HEK293 (cell line): ENCODE measurements at regions not wholly inside any gene's neighbourhood (a gene's known extent, or its start where the extent isn't known, plus 50 kb on each side); places are given as distances from the start of the nearest gene placed in this dataset.

ENCODE experiments used
- CTCF ChIA-PET: fragments of 350-600 bp; formaldehyde crosslinking; extraction: SDS; loops from one replicate; lab custom pipeline; 2021; ENCODE audit warnings: antibody characterized with exemption; lab: Yijun Ruan, JAX
- POLR2A ChIA-PET: fragments of 300-600 bp; formaldehyde crosslinking; extraction: SDS; loops from one replicate; lab custom pipeline; 2020; ENCODE audit warnings: antibody characterized with exemption, inconsistent platforms; lab: Yijun Ruan, JAX
- H3K27ac ChIP-seq: fragments of 200-500 bp; sonication (Bioruptor generic); 2 replicates; pipeline ENCODE4 v1.5.1; 2014; ENCODE audit warnings: low read depth, low read length, control low read depth, inconsistent platforms; ENCODE audit errors: extremely low read depth
- H3K36me3 ChIP-seq, 2 experiments: fragments of 200-500 bp in 1 of 2; sonication (Bioruptor generic) in 1 of 2; 1 replicate in 1 of 2; 2 replicates in 1 of 2; pipeline ENCODE4 v1.5.1; 2014 to 2017; ENCODE audit warnings: inconsistent platforms in 2 of 2, low read length in 2 of 2; ENCODE audit not compliant: control insufficient read depth in 2 of 2, insufficient read depth in 1 of 2
- H3K4me1 ChIP-seq: fragments of 200-500 bp; sonication (Bioruptor generic); 2 replicates; pipeline ENCODE4 v1.5.1; 2014; ENCODE audit warnings: mild to moderate bottlenecking, low read length, inconsistent platforms; ENCODE audit not compliant: control insufficient read depth, insufficient read depth
- H3K4me3 ChIP-seq: 2 replicates; pipeline ENCODE4 v1.5.1; 2011; ENCODE audit warnings: low read depth, mild to moderate bottlenecking, control low read depth, low read length, moderate library complexity
- H3K9me3 ChIP-seq: fragments of 200-500 bp; sonication (Bioruptor generic); 2 replicates; pipeline ENCODE4 v1.5.1; 2014; ENCODE audit warnings: low read depth, low read length, inconsistent platforms; ENCODE audit not compliant: control insufficient read depth, insufficient read depth
- GLI2 ChIP-seq: fragments of 450-650 bp; formaldehyde crosslinking; IDR thresholded peaks from 2 replicates; pipeline ENCODE4; 2017; ENCODE audit warnings: missing biosample characterization, missing genetic modification characterization, low read depth, borderline replicate concordance
- HOXD13 ChIP-seq: sonication (generic); formaldehyde crosslinking; IDR thresholded peaks from 2 replicates; pipeline ENCODE4 v1.8.0; 2022; ENCODE audit warnings: missing genetic modification reagents, borderline replicate concordance
- KLF8 ChIP-seq: fragments of 450-650 bp; formaldehyde crosslinking; IDR thresholded peaks from 2 replicates; pipeline ENCODE4 v1.5.1; 2016; ENCODE audit warnings: missing biosample characterization, missing genetic modification characterization
- OSR2 ChIP-seq: fragments of 450-650 bp; formaldehyde crosslinking; IDR thresholded peaks from 2 replicates; pipeline ENCODE4 v1.5.1; 2016; ENCODE audit warnings: missing biosample characterization, missing genetic modification characterization
- PRDM1 ChIP-seq: fragments of 450-650 bp; formaldehyde crosslinking; IDR thresholded peaks from 2 replicates; pipeline ENCODE4; 2016; ENCODE audit warnings: missing biosample characterization, missing genetic modification characterization
- SCRT2 ChIP-seq: fragments of 450-650 bp; formaldehyde crosslinking; IDR thresholded peaks from 2 replicates; pipeline ENCODE4 v1.5.1; 2016; ENCODE audit warnings: missing biosample characterization, missing genetic modification characterization
- SP7 ChIP-seq: fragments of 450-650 bp; formaldehyde crosslinking; IDR thresholded peaks from 2 replicates; pipeline ENCODE4 v1.5.1; 2016; ENCODE audit warnings: missing biosample characterization, missing genetic modification characterization
- TCF7L2 ChIP-seq: IDR thresholded peaks from 2 replicates; pipeline ENCODE4 v1.6.1; 2011; ENCODE audit warnings: low read depth, mild to moderate bottlenecking, inconsistent platforms, low read length, moderate library complexity, borderline replicate concordance
- ZNF169 ChIP-seq: fragments of 450-650 bp; formaldehyde crosslinking; IDR thresholded peaks from 2 replicates; pipeline ENCODE4 v1.5.1; 2016; ENCODE audit warnings: missing biosample characterization, missing genetic modification characterization
- ZNF174 ChIP-seq: fragments of 450-650 bp; formaldehyde crosslinking; IDR thresholded peaks from 2 replicates; pipeline ENCODE4 v1.5.0; 2017; ENCODE audit warnings: missing biosample characterization, mild to moderate bottlenecking, missing genetic modification characterization
- ZNF2 ChIP-seq: fragments of 450-650 bp; formaldehyde crosslinking; IDR thresholded peaks from 2 replicates; pipeline ENCODE4 v1.5.1; 2016; ENCODE audit warnings: missing biosample characterization, missing genetic modification characterization
- ZNF266 ChIP-seq: fragments of 450-650 bp; formaldehyde crosslinking; IDR thresholded peaks from 2 replicates; pipeline ENCODE4 v1.5.1; 2016; ENCODE audit warnings: missing biosample characterization, missing genetic modification characterization, low read depth
- ZNF555 ChIP-seq: fragments of 450-650 bp; formaldehyde crosslinking; conservative IDR thresholded peaks from 2 replicates; pipeline ENCODE4 v1.5.1; 2017; ENCODE audit warnings: missing biosample characterization, mild to moderate bottlenecking, missing genetic modification characterization, inconsistent platforms
- ZNF626 ChIP-seq: fragments of 450-650 bp; sonication (Bioruptor Pico); formaldehyde crosslinking; IDR thresholded peaks from 2 replicates; pipeline ENCODE4 v1.5.1; 2018; ENCODE audit warnings: missing biosample characterization, missing genetic modification characterization, inconsistent platforms
- ZNF701 ChIP-seq: fragments of 450-650 bp; formaldehyde crosslinking; IDR thresholded peaks from 2 replicates; pipeline ENCODE4 v1.5.1; 2016; ENCODE audit warnings: missing biosample characterization, missing genetic modification characterization
- ZXDB ChIP-seq: fragments of 450-650 bp; formaldehyde crosslinking; IDR thresholded peaks from 2 replicates; pipeline ENCODE4 v1.5.1; 2016; ENCODE audit warnings: missing biosample characterization, missing genetic modification characterization
- TF ChIP-seq, protein P1 (sequence below): fragments of 450-650 bp; formaldehyde crosslinking; IDR thresholded peaks from 2 replicates; pipeline ENCODE4 v1.5.1; 2016; ENCODE audit warnings: missing biosample characterization, missing genetic modification characterization
- TF ChIP-seq, protein P2 (sequence below): fragments of 450-650 bp; formaldehyde crosslinking; IDR thresholded peaks from 2 replicates; pipeline ENCODE4 v1.5.1; 2016; ENCODE audit warnings: missing biosample characterization, missing genetic modification characterization
- TF ChIP-seq, protein P3 (sequence below): fragments of 450-650 bp; formaldehyde crosslinking; IDR thresholded peaks from 2 replicates; pipeline ENCODE4 v1.5.1; 2016; ENCODE audit warnings: missing biosample characterization, missing genetic modification characterization

DNA sequence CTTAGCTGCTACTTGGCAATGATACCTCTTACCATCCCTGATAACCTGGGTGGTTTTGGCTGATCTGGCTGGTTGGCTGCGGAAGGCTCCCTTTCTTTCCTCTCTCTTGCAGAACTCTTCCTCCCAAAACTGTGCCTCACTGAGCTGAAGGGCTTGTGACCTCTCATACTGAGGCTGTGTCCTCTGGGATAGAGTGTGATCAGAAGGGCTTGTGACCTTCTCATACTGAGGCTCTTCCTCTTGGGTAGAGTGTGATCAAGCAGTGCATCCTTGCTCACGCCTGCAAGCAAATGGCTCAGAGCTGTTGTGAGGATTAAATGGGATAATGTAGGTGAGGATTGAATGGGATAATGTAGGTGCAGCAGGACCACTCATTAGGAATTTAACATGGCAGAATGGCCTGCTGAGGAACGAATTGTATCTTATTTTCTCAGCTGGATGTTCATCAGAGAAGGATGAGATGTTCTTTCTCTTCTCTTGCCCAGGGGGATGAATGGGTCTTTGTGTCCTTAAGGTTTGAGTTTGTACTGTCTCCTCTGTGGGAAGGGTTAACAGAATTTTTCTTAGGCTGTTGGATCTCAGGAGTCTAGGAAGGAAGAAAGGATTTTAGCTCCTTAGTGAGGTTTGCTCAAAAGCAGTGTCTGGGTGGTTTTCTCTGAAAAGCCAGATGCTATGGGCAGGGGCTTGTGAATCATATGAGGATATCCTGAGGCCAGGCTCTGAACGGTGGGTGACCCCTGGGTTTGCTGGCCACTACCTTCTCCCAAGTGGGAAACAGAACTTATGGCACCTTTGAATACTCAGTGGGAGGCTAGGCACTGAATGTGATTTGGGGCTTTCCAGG, 130.0 kb upstream of the HS3ST2 start:
- Histone ChIP-seq H3K27ac (no peak overlapping the region), H3K36me3 (no peaks in the 10 kb centered on the region), H3K4me1 (no peaks in the 10 kb centered on the region), H3K4me3 (no peak overlapping the region), H3K9me3 (no peaks in the 10 kb centered on the region)
- CTCF ChIA-PET: interaction anchor here (0.6 to 1.5 kb wide), 6 partner anchors 9 to 1495 kb away, joined by 3 to 9 read pairs (median 4); no protein-coding TSS in a partner anchor
- POLR2A ChIA-PET: no interaction called here
- no peak for TF ChIP-seq TCF7L2
- TF ChIP-seq, protein P1, sequence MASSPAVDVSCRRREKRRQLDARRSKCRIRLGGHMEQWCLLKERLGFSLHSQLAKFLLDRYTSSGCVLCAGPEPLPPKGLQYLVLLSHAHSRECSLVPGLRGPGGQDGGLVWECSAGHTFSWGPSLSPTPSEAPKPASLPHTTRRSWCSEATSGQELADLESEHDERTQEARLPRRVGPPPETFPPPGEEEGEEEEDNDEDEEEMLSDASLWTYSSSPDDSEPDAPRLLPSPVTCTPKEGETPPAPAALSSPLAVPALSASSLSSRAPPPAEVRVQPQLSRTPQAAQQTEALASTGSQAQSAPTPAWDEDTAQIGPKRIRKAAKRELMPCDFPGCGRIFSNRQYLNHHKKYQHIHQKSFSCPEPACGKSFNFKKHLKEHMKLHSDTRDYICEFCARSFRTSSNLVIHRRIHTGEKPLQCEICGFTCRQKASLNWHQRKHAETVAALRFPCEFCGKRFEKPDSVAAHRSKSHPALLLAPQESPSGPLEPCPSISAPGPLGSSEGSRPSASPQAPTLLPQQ: no peak
- TF ChIP-seq, protein P2, sequence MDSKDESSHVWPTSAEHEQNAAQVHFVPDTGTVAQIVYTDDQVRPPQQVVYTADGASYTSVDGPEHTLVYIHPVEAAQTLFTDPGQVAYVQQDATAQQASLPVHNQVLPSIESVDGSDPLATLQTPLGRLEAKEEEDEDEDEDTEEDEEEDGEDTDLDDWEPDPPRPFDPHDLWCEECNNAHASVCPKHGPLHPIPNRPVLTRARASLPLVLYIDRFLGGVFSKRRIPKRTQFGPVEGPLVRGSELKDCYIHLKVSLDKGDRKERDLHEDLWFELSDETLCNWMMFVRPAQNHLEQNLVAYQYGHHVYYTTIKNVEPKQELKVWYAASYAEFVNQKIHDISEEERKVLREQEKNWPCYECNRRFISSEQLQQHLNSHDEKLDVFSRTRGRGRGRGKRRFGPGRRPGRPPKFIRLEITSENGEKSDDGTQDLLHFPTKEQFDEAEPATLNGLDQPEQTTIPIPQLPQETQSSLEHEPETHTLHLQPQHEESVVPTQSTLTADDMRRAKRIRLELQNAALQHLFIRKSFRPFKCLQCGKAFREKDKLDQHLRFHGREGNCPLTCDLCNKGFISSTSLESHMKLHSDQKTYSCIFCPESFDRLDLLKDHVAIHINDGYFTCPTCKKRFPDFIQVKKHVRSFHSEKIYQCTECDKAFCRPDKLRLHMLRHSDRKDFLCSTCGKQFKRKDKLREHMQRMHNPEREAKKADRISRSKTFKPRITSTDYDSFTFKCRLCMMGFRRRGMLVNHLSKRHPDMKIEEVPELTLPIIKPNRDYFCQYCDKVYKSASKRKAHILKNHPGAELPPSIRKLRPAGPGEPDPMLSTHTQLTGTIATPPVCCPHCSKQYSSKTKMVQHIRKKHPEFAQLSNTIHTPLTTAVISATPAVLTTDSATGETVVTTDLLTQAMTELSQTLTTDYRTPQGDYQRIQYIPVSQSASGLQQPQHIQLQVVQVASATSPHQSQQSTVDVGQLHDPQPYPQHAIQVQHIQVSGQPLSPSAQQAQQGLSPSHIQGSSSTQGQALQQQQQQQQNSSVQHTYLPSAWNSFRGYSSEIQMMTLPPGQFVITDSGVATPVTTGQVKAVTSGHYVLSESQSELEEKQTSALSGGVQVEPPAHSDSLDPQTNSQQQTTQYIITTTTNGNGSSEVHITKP: no peak
- TF ChIP-seq ZNF169 (tag by site-specific recombination): no peak
- TF ChIP-seq GLI2: no peak
- TF ChIP-seq ZNF626 (tag by site-specific recombination): no peak
- TF ChIP-seq ZNF701: no peak
- no peak for TF ChIP-seq HOXD13 (CRISPR knock-in tag)
- no peak for TF ChIP-seq SCRT2 (tag by site-specific recombination)
- TF ChIP-seq ZNF174: no peak
- TF ChIP-seq, protein P3, sequence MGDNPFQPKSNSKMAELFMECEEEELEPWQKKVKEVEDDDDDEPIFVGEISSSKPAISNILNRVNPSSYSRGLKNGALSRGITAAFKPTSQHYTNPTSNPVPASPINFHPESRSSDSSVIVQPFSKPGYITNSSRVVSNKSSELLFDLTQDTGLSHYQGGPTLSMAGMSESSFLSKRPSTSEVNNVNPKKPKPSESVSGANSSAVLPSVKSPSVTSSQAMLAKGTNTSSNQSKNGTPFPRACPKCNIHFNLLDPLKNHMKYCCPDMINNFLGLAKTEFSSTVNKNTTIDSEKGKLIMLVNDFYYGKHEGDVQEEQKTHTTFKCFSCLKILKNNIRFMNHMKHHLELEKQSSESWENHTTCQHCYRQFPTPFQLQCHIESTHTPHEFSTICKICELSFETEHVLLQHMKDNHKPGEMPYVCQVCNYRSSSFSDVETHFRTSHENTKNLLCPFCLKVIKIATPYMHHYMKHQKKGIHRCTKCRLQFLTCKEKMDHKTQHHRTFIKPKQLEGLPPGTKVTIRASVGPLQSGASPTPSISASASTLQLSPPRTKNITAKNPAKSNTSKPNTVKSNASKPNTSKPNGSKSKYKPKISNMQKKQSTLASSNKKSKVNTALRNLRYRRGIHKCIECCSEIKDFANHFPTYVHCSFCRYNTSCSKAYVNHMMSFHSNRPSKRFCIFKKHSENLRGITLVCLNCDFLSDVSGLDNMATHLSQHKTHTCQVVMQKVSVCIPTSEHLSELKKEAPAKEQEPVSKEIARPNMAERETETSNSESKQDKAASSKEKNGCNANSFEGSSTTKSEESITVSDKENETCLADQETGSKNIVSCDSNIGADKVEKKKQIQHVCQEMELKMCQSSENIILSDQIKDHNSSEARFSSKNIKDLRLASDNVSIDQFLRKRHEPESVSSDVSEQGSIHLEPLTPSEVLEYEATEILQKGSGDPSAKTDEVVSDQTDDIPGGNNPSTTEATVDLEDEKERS (tag by site-specific recombination): no peak
- TF ChIP-seq ZNF2 (tag by site-specific recombination): no peak
- TF ChIP-seq OSR2 (tag by site-specific recombination): no peak
- no peak for TF ChIP-seq KLF8 (tag by site-specific recombination)
- TF ChIP-seq ZNF266: no peak
- TF ChIP-seq ZXDB (tag by site-specific recombination): no peak
- TF ChIP-seq PRDM1: no peak
- no peak for TF ChIP-seq SP7
- no peak for TF ChIP-seq ZNF555 (tag by site-specific recombination)
